GM23338 (cell line): ENCODE measurements at regions not wholly inside any gene's neighbourhood (a gene's known extent, or its start where the extent isn't known, plus 50 kb on each side); places are given as distances from the start of the nearest gene placed in this dataset.

Experiments used
- CREB1 ChIP-seq: fragments of 250-450 bp; sonication (Bioruptor Pico); IDR thresholded peaks from 2 replicates; pipeline ENCODE4 v1.5.0; 2020; ENCODE audit warnings: low read depth, mild to moderate bottlenecking, moderate library complexity
- EZH2 ChIP-seq: fragments of 200-600 bp; sonication (generic); IDR thresholded peaks from one replicate; pipeline ENCODE4 v1.8.0; 2017; ENCODE audit warnings: antibody characterized with exemption, mild to moderate bottlenecking, low read depth; ENCODE audit not compliant: unreplicated experiment
- EZH2phosphoT487 ChIP-seq: fragments of 200-600 bp; sonication (generic); IDR thresholded peaks from one replicate; pipeline ENCODE4 v1.8.1; 2018; ENCODE audit warnings: antibody characterized with exemption; ENCODE audit not compliant: unreplicated experiment
- JUNB ChIP-seq: IDR thresholded peaks from one replicate; pipeline ENCODE4 v1.6.1; 2016; ENCODE audit warnings: antibody characterized with exemption; ENCODE audit not compliant: unreplicated experiment
- NANOG ChIP-seq: IDR thresholded peaks from 2 replicates; pipeline ENCODE4 v1.6.1; 2016; ENCODE audit warnings: antibody characterized with exemption, borderline replicate concordance
- POLR2AphosphoS5 ChIP-seq: IDR thresholded peaks from 2 replicates; pipeline ENCODE4 v1.6.1; 2016; ENCODE audit warnings: antibody characterized with exemption, low read depth
- REST ChIP-seq: IDR thresholded peaks from one replicate; pipeline ENCODE4 v1.6.1; 2018; ENCODE audit warnings: antibody characterized with exemption; ENCODE audit not compliant: unreplicated experiment
- ZNF114 ChIP-seq: fragments of 250-450 bp; sonication (Bioruptor Pico); IDR thresholded peaks from 2 replicates; pipeline ENCODE4 v1.5.0; 2020; ENCODE audit warnings: mild to moderate bottlenecking, moderate library complexity
- ZNF331 ChIP-seq: fragments of 250-450 bp; sonication (Bioruptor Pico); IDR thresholded peaks from 2 replicates; pipeline ENCODE4 v1.5.0; 2020; ENCODE audit warnings: low read depth, mild to moderate bottlenecking, moderate library complexity
- TF ChIP-seq, protein P1 (sequence below): fragments of 250-450 bp; sonication (Bioruptor Pico); IDR thresholded peaks from 2 replicates; pipeline ENCODE4 v1.5.0; 2020; ENCODE audit warnings: mild to moderate bottlenecking, moderate library complexity

- TF ChIP-seq, protein P1, sequence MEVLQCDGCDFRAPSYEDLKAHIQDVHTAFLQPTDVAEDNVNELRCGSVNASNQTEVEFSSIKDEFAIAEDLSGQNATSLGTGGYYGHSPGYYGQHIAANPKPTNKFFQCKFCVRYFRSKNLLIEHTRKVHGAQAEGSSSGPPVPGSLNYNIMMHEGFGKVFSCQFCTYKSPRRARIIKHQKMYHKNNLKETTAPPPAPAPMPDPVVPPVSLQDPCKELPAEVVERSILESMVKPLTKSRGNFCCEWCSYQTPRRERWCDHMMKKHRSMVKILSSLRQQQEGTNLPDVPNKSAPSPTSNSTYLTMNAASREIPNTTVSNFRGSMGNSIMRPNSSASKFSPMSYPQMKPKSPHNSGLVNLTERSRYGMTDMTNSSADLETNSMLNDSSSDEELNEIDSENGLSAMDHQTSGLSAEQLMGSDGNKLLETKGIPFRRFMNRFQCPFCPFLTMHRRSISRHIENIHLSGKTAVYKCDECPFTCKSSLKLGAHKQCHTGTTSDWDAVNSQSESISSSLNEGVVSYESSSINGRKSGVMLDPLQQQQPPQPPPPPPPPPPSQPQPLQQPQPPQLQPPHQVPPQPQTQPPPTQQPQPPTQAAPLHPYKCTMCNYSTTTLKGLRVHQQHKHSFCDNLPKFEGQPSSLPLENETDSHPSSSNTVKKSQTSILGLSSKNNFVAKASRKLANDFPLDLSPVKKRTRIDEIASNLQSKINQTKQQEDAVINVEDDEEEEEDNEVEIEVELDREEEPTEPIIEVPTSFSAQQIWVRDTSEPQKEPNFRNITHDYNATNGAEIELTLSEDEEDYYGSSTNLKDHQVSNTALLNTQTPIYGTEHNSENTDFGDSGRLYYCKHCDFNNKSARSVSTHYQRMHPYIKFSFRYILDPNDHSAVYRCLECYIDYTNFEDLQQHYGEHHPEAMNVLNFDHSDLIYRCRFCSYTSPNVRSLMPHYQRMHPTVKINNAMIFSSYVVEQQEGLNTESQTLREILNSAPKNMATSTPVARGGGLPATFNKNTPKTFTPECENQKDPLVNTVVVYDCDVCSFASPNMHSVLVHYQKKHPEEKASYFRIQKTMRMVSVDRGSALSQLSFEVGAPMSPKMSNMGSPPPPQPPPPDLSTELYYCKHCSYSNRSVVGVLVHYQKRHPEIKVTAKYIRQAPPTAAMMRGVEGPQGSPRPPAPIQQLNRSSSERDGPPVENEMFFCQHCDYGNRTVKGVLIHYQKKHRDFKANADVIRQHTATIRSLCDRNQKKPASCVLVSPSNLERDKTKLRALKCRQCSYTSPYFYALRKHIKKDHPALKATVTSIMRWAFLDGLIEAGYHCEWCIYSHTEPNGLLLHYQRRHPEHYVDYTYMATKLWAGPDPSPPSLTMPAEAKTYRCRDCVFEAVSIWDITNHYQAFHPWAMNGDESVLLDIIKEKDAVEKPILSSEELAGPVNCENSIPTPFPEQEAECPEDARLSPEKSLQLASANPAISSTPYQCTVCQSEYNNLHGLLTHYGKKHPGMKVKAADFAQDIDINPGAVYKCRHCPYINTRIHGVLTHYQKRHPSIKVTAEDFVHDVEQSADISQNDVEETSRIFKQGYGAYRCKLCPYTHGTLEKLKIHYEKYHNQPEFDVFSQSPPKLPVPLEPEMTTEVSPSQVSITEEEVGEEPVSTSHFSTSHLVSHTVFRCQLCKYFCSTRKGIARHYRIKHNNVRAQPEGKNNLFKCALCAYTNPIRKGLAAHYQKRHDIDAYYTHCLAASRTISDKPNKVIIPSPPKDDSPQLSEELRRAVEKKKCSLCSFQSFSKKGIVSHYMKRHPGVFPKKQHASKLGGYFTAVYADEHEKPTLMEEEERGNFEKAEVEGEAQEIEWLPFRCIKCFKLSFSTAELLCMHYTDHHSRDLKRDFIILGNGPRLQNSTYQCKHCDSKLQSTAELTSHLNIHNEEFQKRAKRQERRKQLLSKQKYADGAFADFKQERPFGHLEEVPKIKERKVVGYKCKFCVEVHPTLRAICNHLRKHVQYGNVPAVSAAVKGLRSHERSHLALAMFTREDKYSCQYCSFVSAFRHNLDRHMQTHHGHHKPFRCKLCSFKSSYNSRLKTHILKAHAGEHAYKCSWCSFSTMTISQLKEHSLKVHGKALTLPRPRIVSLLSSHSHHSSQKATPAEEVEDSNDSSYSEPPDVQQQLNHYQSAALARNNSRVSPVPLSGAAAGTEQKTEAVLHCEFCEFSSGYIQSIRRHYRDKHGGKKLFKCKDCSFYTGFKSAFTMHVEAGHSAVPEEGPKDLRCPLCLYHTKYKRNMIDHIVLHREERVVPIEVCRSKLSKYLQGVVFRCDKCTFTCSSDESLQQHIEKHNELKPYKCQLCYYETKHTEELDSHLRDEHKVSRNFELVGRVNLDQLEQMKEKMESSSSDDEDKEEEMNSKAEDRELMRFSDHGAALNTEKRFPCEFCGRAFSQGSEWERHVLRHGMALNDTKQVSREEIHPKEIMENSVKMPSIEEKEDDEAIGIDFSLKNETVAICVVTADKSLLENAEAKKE (CRISPR knock-in tag), result no peak
- TF ChIP-seq ZNF331 (CRISPR knock-in tag) (no peak), REST (no peak), EZH2phosphoT487 (no peak), NANOG (no peak), EZH2 (no peak), POLR2AphosphoS5 (no peak), ZNF114 (no peak), JUNB (no peak), CREB1 (CRISPR knock-in tag) (no peak)
Measured at GRCh38 chr10:90141791-90142190, 440.4 kb downstream of the KIF20B start (continued).
